Esophagus (tissue), 2 donors: ENCODE measurements at regions not wholly inside any gene's neighbourhood (a gene's known extent, or its start where the extent isn't known, plus 50 kb on each side); places are given as distances from the start of the nearest gene placed in this dataset.

Experiments
- H3K27ac ChIP-seq, 2 donors: one replicate each; pipeline ENCODE4 v1.5.1; 2013; ENCODE audit warnings: low read depth in 2 of 2, mild to moderate bottlenecking in 2 of 2, inconsistent platforms in 1 of 2, low read length in 1 of 2, moderate library complexity in 1 of 2
- H3K27me3 ChIP-seq, 2 donors: one replicate each; pipeline ENCODE4 v1.6.1; 2013; ENCODE audit warnings: low read length in 2 of 2, control low read depth in 1 of 2, mild to moderate bottlenecking in 1 of 2; ENCODE audit not compliant: insufficient read depth in 2 of 2, control insufficient read depth in 1 of 2
- H3K36me3 ChIP-seq, 2 donors: one replicate each; pipeline ENCODE4 v1.6.1; 2013; ENCODE audit warnings: low read length in 1 of 2; ENCODE audit not compliant: control insufficient read depth in 2 of 2, insufficient read depth in 2 of 2
- H3K4me1 ChIP-seq, 2 donors: one replicate each; pipeline ENCODE4 v1.6.1; 2013; ENCODE audit warnings: low read length in 1 of 2; ENCODE audit not compliant: control insufficient read depth in 2 of 2, insufficient read depth in 2 of 2
- H3K4me3 ChIP-seq, 2 donors: one replicate each; pipeline ENCODE4 v1.5.1; 2013; ENCODE audit warnings: low read length in 2 of 2, mild to moderate bottlenecking in 2 of 2, low read depth in 1 of 2, moderate library complexity in 1 of 2
- H3K9me3 ChIP-seq, 2 donors: one replicate each; pipeline ENCODE4 v1.6.1; 2013; ENCODE audit warnings: mild to moderate bottlenecking in 2 of 2, low read depth in 1 of 2, low read length in 1 of 2, moderate library complexity in 1 of 2; ENCODE audit not compliant: control insufficient read depth in 2 of 2, insufficient read depth in 1 of 2
- WGBS, 2 donors: extraction: QIAGEN DNeasy Blood & Tissue Kit; methylation state at CpG; one replicate each; pipeline ENCODE4 v1.1.7; 2013; 5-methylcytosine and 5-hydroxymethylcytosine counted together
- donor health status: healthy with polysubstance abuse.
- donor health status: Bipolar disorder and iron deficiency.

GRCh38 chr10:29962166-29962850 lies 97.1 kb downstream of the JCAD start:
- peaks cover 0 to 5% of the 10 kb centered on the region in 2 donors for H3K4me1 ChIP-seq
- 40 to 68% methylated on average over 7 of the region's 7 CpGs for WGBS, 2 donors
- H3K27ac ChIP-seq = no peak overlapping the region
- no peaks in the 10 kb centered on the region for H3K9me3 ChIP-seq
- H3K27me3 ChIP-seq = no peaks in the 10 kb centered on the region
- no peak overlapping the region for H3K4me3 ChIP-seq
- no peaks in the 10 kb centered on the region for H3K36me3 ChIP-seq

DNA sequence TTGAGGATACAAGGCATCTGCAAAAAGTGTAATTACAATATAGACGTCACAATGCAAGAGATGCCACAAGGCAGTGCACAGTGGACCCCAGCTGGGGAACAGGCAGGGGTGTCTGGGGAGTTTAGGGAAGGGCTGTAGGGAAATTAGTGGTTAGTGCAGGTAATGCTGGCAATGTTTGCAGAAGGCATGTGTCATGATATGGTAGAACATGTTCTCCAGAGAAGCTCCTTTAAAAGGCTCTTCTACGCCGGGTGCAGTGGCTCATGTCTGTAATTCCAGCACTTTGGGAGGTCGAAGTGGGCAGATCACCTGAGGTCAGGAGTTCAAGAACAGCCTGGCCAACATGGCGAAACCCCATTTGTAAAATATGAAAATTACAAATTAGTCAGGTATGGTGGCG lies 98.0 kb downstream of the JCAD start:
- Histone ChIP-seq H3K36me3 (no peaks in the 10 kb centered on the region), H3K9me3 (no peaks in the 10 kb centered on the region), H3K27ac (no peak overlapping the region), H3K4me3 (no peak overlapping the region), H3K27me3 (no peaks in the 10 kb centered on the region), H3K4me1 (peaks cover 0 to 7% of the 10 kb centered on the region in 2 donors)
- 76 to 97% methylated on average over 6 of the region's 6 CpGs for WGBS, 2 donors

GRCh38 chr10:29960261-29960660 lies 99.1 kb downstream of the JCAD start:
- Histone ChIP-seq H3K36me3 (no peaks in the 10 kb centered on the region), H3K4me1 (peaks cover 0 to 7% of the 10 kb centered on the region in 2 donors), H3K27me3 (no peaks in the 10 kb centered on the region), H3K27ac (no peak overlapping the region), H3K9me3 (no peaks in the 10 kb centered on the region), H3K4me3 (no peak overlapping the region)
- WGBS, 2 donors = 89 to 91% methylated on average over 3 of the region's 3 CpGs

GRCh38 chr10:29959586-29959985 lies 99.8 kb downstream of the JCAD start:
- WGBS, 2 donors = 80 to 81% methylated on average over 18 of the region's 18 CpGs
- Histone ChIP-seq H3K4me3 (no peak overlapping the region), H3K36me3 (no peaks in the 10 kb centered on the region), H3K27me3 (no peaks in the 10 kb centered on the region), H3K9me3 (no peaks in the 10 kb centered on the region), H3K4me1 (peaks cover 0 to 7% of the 10 kb centered on the region in 2 donors), H3K27ac (no peak overlapping the region)

GRCh38 chr10:29958440-29958839 lies 100.9 kb downstream of the JCAD start:
- 83 to 85% methylated on average over 4 of the region's 4 CpGs for WGBS, 2 donors
- Histone ChIP-seq H3K36me3 (no peaks in the 10 kb centered on the region), H3K9me3 (no peaks in the 10 kb centered on the region), H3K27ac (no peak overlapping the region), H3K27me3 (no peaks in the 10 kb centered on the region), H3K4me1 (peaks cover 0 to 7% of the 10 kb centered on the region in 2 donors), H3K4me3 (no peak overlapping the region)

GRCh38 chr10:29957907-29958331 lies 101.5 kb downstream of the JCAD start:
- Histone ChIP-seq H3K4me1 (peaks cover 0 to 7% of the 10 kb centered on the region in 2 donors), H3K27ac (peak overlapping the region; percentile 58 to 62), H3K27me3 (no peaks in the 10 kb centered on the region), H3K9me3 (no peaks in the 10 kb centered on the region), H3K4me3 (no peak overlapping the region), H3K36me3 (no peaks in the 10 kb centered on the region)
- WGBS, 2 donors = 18 to 36% methylated on average over 4 of the region's 4 CpGs

DNA sequence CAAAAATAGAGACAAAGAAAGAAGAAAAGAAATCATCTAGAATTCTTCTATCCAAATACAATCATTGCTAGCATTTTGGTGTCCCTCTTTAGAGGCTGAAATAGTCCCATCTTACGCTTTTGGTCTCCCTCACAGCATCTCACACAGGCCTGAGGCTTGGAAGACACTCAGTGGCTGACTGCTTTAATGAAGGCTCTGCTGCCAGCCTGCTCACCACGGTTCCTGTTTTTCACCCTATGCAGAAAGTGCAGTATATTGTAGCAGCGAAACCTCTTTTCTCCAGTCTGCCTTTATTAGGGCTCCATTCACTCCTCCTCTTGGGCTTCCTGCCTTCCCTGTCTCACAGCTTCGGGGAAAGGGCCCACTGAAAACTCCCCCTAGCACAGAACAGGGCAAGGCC lies 102.2 kb downstream of the JCAD start:
- Histone ChIP-seq H3K36me3 (no peaks in the 10 kb centered on the region), H3K9me3 (no peaks in the 10 kb centered on the region), H3K4me1 (peaks cover 0 to 10% of the 10 kb centered on the region in 2 donors), H3K27me3 (no peaks in the 10 kb centered on the region), H3K27ac (peak overlapping the region; percentile 37 to 58), H3K4me3 (no peak overlapping the region)
- WGBS, 2 donors = 58% methylated on average over 4 of the region's 4 CpGs

GRCh38 chr10:29956335-29956924 lies 103.0 kb downstream of the JCAD start:
- WGBS, 2 donors = 84 to 87% methylated on average over 7 of the region's 7 CpGs
- Histone ChIP-seq H3K9me3 (no peaks in the 10 kb centered on the region), H3K27ac (no peak overlapping the region), H3K4me3 (no peak overlapping the region), H3K27me3 (no peaks in the 10 kb centered on the region), H3K4me1 (peaks cover 0 to 10% of the 10 kb centered on the region in 2 donors), H3K36me3 (no peaks in the 10 kb centered on the region)

DNA sequence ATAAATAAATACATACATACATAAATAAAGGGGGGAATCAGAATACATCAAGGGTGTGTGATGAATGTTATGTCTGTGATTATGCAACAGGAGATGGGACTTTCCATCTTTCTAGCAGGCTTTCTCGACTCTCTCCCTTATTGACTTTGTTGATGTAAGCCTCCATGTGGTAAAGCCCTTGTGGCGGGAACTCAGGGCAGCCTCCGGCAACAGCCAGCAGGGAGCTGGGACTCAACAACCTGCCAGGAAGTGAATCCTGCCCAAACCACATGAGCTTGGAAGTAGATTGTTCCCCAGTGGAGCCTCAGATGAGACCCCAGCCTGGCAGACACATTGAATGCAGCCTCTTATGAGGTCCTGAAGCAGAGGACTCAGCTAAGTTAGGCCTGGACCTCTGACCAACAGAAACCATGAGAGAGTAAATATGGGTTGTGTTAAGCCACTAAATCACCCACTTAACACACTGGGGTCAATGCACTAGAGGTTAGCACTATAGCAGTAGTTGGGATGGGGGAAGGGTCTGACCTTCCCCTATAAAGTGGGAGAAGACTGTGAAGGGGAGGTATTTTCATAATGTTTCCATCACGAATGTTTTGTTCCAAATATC lies 104.0 kb downstream of the JCAD start:
- no peak overlapping the region for H3K4me3 ChIP-seq
- H3K9me3 ChIP-seq = no peaks in the 10 kb centered on the region
- 37 to 57% methylated on average over 4 of the region's 4 CpGs for WGBS, 2 donors
- H3K36me3 ChIP-seq = no peaks in the 10 kb centered on the region
- peaks cover 0 to 10% of the 10 kb centered on the region in 2 donors for H3K4me1 ChIP-seq
- H3K27me3 ChIP-seq = no peaks in the 10 kb centered on the region
- no peak overlapping the region for H3K27ac ChIP-seq
